ENCODE measurements at regions not wholly inside any gene's neighbourhood (a gene's known extent, or its start where the extent isn't known, plus 50 kb on each side); places are given as distances from the start of the nearest gene placed in this dataset.

DNA sequence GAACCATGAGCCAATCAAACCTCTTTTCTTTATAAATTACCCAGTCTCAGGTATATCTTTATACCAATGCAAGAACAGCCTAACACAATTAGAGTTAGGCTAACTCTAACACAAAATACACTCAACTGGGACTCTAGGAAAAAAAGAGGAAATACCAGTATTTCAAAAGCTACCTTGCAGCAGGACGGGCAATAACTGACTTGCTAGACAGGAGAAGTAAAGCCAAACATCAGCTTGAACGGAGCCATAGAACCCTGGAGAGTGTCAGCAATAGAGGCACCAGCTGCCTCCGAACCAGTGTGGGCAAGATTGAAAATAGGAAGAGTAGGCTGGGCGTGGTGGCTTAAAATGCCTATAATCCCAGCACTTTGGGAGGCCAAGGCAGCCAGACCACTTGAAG, 162.0 kb upstream of the SOX4 start:
- TF ChIP-seq POLR2A (IDR thresholded peaks at IDR 0.05), result no peak
- TF ChIP-seq, protein P1, sequence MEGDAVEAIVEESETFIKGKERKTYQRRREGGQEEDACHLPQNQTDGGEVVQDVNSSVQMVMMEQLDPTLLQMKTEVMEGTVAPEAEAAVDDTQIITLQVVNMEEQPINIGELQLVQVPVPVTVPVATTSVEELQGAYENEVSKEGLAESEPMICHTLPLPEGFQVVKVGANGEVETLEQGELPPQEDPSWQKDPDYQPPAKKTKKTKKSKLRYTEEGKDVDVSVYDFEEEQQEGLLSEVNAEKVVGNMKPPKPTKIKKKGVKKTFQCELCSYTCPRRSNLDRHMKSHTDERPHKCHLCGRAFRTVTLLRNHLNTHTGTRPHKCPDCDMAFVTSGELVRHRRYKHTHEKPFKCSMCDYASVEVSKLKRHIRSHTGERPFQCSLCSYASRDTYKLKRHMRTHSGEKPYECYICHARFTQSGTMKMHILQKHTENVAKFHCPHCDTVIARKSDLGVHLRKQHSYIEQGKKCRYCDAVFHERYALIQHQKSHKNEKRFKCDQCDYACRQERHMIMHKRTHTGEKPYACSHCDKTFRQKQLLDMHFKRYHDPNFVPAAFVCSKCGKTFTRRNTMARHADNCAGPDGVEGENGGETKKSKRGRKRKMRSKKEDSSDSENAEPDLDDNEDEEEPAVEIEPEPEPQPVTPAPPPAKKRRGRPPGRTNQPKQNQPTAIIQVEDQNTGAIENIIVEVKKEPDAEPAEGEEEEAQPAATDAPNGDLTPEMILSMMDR (IDR thresholded peaks at IDR 0.05), result no peak
